ENCODE measurements at regions not wholly inside any gene's neighbourhood (a gene's known extent, or its start where the extent isn't known, plus 50 kb on each side); places are given as distances from the start of the nearest gene placed in this dataset.

GRCh38 chr10:33688506-33688905 lies 354.0 kb upstream of the NRP1 start:
- H3K4me1 Mint-ChIP-seq, result no peaks in the 10 kb centered on the region
- no peaks in the 10 kb centered on the region for H3K36me3 Mint-ChIP-seq
- no peak overlapping the region for H3K4me3 Mint-ChIP-seq
- DNase-seq, result no peak
- H3K9me3 Mint-ChIP-seq, result peaks cover 27% of the 10 kb centered on the region
- H3K27me3 Mint-ChIP-seq, result no peaks in the 10 kb centered on the region
- H3K27ac Mint-ChIP-seq, result no peak overlapping the region

DNA sequence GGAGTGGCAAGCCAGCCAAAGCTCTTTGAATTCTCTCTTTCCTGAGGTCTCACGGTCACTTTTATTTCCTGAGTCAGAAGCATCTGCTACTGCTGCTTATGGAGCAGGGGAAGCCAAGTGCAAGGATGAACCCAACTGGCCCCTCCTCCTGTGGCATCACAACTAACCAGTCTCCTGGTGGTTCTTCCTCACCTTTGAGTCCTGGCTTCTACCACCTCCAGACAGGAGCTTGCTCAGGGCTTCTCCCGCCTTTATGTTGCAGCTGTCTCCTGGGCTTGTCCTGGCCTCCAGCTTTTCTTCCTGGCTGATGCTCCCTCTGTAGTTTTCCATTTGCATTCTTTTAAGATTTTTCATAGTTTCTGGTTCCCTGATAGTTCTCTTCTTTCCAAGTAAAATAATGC lies 349.7 kb upstream of the NRP1 start:
- Mint-ChIP-seq H3K27me3 (no peaks in the 10 kb centered on the region), H3K9me3 (no peaks in the 10 kb centered on the region), H3K36me3 (no peaks in the 10 kb centered on the region), H3K27ac (no peak overlapping the region), H3K4me1 (no peaks in the 10 kb centered on the region), H3K4me3 (no peak overlapping the region)
- DNase-seq, result no peak

DNA sequence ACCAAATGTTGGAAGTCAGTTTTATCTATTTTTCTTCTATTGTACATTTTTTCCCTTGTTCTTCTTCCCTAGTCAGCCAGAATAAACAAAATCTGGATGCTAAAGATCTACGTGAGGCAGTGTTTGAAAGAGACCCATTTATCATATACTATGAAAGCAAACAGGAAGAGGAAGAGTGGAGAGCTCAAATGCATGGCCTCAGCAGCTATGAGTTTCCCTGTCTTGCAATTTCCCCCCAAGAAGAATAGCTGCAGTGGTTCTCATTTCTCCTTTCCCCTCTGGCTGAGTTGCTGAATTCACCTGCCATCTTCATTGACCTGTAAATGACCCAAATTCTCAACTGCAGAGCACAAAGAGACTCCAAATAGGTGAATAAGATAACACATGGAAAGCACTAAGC lies 347.1 kb upstream of the NRP1 start:
- no peak for DNase-seq
- H3K4me3 Mint-ChIP-seq, result no peak overlapping the region
- no peak overlapping the region for H3K27ac Mint-ChIP-seq
- no peaks in the 10 kb centered on the region for H3K4me1 Mint-ChIP-seq
- no peaks in the 10 kb centered on the region for H3K36me3 Mint-ChIP-seq
- H3K27me3 Mint-ChIP-seq, result peaks cover 6% of the 10 kb centered on the region
- H3K9me3 Mint-ChIP-seq, result no peaks in the 10 kb centered on the region

- no peak for DNase-seq
- Mint-ChIP-seq H3K9me3 (no peaks in the 10 kb centered on the region), H3K4me3 (no peak overlapping the region), H3K27me3 (peaks cover 7% of the 10 kb centered on the region), H3K4me1 (no peaks in the 10 kb centered on the region), H3K36me3 (no peaks in the 10 kb centered on the region), H3K27ac (no peak overlapping the region)
These were observed 345.6 kb upstream of the NRP1 start for GRCh38 chr10:33680036-33680435.

DNA sequence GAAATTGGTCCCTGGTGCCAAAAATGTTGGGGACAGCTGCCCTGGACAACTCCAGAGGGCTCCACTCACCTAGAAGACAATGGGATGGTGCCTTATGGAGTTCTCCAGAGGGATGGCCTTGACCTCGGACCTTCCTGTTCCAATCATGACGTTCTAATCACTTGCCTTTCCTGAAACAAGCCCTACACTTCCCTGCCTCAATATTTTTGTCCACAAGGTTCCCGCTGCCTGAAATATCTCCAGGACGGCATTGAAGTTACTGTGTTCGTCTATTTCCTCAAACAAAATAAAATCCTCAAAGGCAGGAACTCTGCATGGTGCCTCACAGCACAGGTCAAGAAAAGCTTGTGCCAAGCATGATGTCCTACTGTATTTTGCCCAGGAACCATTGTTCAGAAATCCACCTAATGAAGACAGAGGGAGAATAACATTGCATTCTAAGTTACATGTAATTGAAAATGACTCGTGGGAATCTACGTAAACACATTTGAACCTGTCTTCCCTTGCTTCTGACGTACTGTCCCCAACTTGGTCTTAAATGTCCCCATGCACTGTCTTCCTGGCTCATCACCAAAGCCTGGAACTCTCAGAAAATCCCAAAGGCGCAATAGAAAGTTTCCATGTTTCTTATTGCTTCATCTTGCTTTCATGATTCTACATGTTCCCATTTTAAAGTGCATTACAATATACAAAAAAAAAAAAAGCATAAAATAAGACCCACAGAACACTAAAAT lies 342.3 kb upstream of the NRP1 start:
- peaks cover 7% of the 10 kb centered on the region for H3K27me3 Mint-ChIP-seq
- DNase-seq, result no peak
- no peaks in the 10 kb centered on the region for H3K36me3 Mint-ChIP-seq
- H3K4me3 Mint-ChIP-seq, result no peak overlapping the region
- no peaks in the 10 kb centered on the region for H3K4me1 Mint-ChIP-seq
- no peak overlapping the region for H3K27ac Mint-ChIP-seq
- no peaks in the 10 kb centered on the region for H3K9me3 Mint-ChIP-seq

DNA sequence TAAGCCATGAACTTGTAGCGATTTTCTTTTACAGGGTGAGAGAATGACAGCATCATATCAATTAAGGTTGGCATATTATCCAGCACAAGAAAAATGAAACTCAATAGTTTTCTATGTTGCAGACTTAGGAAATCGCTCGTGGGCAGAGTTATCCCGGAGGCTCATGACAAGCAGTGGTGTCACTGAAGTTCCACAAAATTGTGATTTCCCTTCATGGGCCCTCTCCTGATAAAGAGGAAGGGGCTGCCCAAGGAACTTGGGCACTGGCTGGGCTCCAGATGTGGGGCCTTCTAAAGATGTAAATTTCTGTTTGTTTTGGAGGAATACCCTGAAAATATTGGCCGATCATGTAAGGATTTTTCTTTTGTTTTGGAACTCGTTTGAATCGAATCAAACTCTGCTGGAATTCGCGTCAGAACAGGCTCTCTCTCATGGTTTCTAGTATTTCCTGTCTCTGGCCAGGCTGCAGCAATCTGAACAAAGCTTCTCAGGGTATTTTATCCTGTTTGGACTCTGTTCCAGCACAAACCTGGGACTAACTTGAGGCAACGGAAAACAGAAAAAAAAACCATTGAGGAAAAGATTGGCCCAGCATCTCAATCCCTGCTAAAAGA lies 340.6 kb upstream of the NRP1 start:
- no peaks in the 10 kb centered on the region for H3K36me3 Mint-ChIP-seq

GRCh38 chr10:33674491-33674890 lies 340.0 kb upstream of the NRP1 start:
- DNase-seq, result no peak
- H3K4me1 Mint-ChIP-seq, result no peaks in the 10 kb centered on the region
- H3K4me3 Mint-ChIP-seq, result no peak overlapping the region
- H3K27me3 Mint-ChIP-seq, result peaks cover 10% of the 10 kb centered on the region
- H3K27ac Mint-ChIP-seq, result no peak overlapping the region
- no peaks in the 10 kb centered on the region for H3K9me3 Mint-ChIP-seq
- H3K36me3 Mint-ChIP-seq, result no peaks in the 10 kb centered on the region

More for the DNA sequence above, 340.6 kb upstream of the NRP1 start:
- Mint-ChIP-seq H3K4me1 (no peaks in the 10 kb centered on the region), H3K27ac (no peak overlapping the region), H3K9me3 (no peaks in the 10 kb centered on the region), H3K27me3 (peaks cover 10% of the 10 kb centered on the region), H3K4me3 (no peak overlapping the region)
- no peak for DNase-seq

GRCh38 chr10:33673839-33674415 lies 339.5 kb upstream of the NRP1 start:
- Mint-ChIP-seq H3K36me3 (no peaks in the 10 kb centered on the region), H3K4me1 (no peaks in the 10 kb centered on the region), H3K27ac (no peak overlapping the region), H3K27me3 (peaks cover 10% of the 10 kb centered on the region), H3K4me3 (no peak overlapping the region), H3K9me3 (no peaks in the 10 kb centered on the region)
- DNase-seq, result no peak

DNA sequence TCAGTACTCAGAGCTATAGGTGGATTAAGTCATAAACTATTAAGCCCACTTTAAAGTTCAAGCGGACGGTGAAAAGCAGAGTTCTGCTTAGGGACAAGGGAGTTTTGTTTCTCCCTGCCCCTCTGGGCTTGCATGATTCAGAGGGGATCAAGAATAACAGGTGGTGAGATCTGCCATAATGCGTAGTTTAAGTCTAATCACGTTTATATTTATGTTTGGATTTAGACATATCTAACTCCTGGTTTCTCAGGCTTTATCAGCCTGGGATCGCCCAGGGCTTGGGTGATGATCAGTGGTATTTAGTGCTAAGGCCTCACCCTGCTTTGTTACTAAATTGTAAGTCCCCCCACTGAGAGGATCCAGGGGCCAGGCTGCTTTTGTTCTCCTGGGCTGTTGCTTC lies 335.4 kb upstream of the NRP1 start:
- H3K27ac Mint-ChIP-seq, result no peak overlapping the region
- H3K4me1 Mint-ChIP-seq, result peaks cover 6% of the 10 kb centered on the region
- DNase-seq, result no peak
- H3K27me3 Mint-ChIP-seq, result peaks cover 3% of the 10 kb centered on the region
- no peak overlapping the region for H3K4me3 Mint-ChIP-seq
- no peaks in the 10 kb centered on the region for H3K9me3 Mint-ChIP-seq
- H3K36me3 Mint-ChIP-seq, result no peaks in the 10 kb centered on the region

GRCh38 chr10:33666686-33667480 lies 332.4 kb upstream of the NRP1 start:
- no peak for DNase-seq

GRCh38 chr10:33665501-33665900 lies 331.0 kb upstream of the NRP1 start:
- Mint-ChIP-seq H3K27me3 (peaks cover 20% of the 10 kb centered on the region), H3K27ac (no peak overlapping the region), H3K36me3 (no peaks in the 10 kb centered on the region), H3K4me3 (no peak overlapping the region), H3K4me1 (peaks cover 14% of the 10 kb centered on the region), H3K9me3 (no peaks in the 10 kb centered on the region)
- no peak for DNase-seq

More at GRCh38 chr10:33666686-33667480, 332.4 kb upstream of the NRP1 start:
- Mint-ChIP-seq H3K27ac (no peak overlapping the region), H3K36me3 (no peaks in the 10 kb centered on the region), H3K27me3 (peaks cover 17% of the 10 kb centered on the region), H3K4me3 (no peak overlapping the region), H3K4me1 (peaks cover 9% of the 10 kb centered on the region), H3K9me3 (no peaks in the 10 kb centered on the region)

DNA sequence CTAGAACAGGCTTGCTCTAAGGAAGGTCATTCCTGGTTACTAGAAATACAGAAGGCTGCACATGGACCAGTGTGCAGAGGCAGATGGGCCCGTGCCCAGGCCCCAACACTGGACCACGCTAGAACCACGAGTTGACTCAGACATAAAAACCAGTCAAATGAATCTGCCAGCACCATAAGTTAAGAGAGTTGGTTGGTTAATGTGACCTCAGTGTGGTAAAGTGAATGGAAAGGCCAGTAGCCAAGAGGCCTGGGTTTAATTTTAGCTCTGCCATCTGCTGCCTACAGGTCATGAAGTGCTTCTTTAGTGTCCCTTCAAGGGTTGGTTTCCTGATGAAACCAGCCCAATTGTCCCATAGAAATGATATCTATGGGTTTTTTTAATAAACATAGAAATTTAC lies 329.6 kb upstream of the NRP1 start:
- Mint-ChIP-seq H3K27me3 (peaks cover 20% of the 10 kb centered on the region), H3K27ac (no peak overlapping the region), H3K4me1 (peaks cover 14% of the 10 kb centered on the region), H3K9me3 (no peaks in the 10 kb centered on the region), H3K36me3 (no peaks in the 10 kb centered on the region), H3K4me3 (no peak overlapping the region)
- DNase-seq, result no peak

GRCh38 chr10:33661580-33662336 lies 327.3 kb upstream of the NRP1 start:
- no peak for DNase-seq
- H3K27me3 Mint-ChIP-seq, result peaks cover 22% of the 10 kb centered on the region
- H3K4me1 Mint-ChIP-seq, result peaks cover 11% of the 10 kb centered on the region

DNA sequence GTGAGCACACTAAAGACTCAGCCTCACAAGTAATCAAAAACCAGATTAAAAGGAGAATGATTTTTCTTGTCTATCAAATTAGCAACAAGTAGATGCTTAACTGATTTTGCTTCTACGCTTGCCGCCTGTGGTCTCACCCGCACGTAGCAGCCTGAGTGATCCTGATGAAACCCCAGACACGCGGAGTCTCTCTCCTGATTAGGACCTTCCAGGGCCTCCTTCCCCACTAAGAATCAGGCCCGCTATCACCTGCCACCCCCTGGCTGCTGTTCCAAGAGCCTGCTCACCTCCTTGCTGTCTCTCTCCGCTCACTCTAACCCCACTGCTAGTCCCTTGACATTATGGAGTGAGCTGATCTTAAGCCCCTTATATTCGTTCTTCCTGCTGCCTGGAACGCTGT lies 325.9 kb upstream of the NRP1 start:
- H3K9me3 Mint-ChIP-seq, result no peaks in the 10 kb centered on the region
- DNase-seq, result no peak
- H3K27ac Mint-ChIP-seq, result no peak overlapping the region
- peaks cover 8% of the 10 kb centered on the region for H3K4me1 Mint-ChIP-seq
- peaks cover 22% of the 10 kb centered on the region for H3K27me3 Mint-ChIP-seq
- H3K36me3 Mint-ChIP-seq, result no peaks in the 10 kb centered on the region
- H3K4me3 Mint-ChIP-seq, result no peak overlapping the region

More at GRCh38 chr10:33661580-33662336, 327.3 kb upstream of the NRP1 start:
- no peaks in the 10 kb centered on the region for H3K9me3 Mint-ChIP-seq
- no peaks in the 10 kb centered on the region for H3K36me3 Mint-ChIP-seq
- no peak overlapping the region for H3K27ac Mint-ChIP-seq
- H3K4me3 Mint-ChIP-seq, result no peak overlapping the region

GRCh38 chr10:33657913-33658312 lies 323.4 kb upstream of the NRP1 start:
- DNase-seq, result no peak
- no peaks in the 10 kb centered on the region for H3K36me3 Mint-ChIP-seq
- H3K27ac Mint-ChIP-seq, result no peak overlapping the region
- peaks cover 18% of the 10 kb centered on the region for H3K27me3 Mint-ChIP-seq
- no peaks in the 10 kb centered on the region for H3K9me3 Mint-ChIP-seq
- H3K4me3 Mint-ChIP-seq, result no peak overlapping the region
- peaks cover 8% of the 10 kb centered on the region for H3K4me1 Mint-ChIP-seq
